ENCODE measurements at regions not wholly inside any gene's neighbourhood (a gene's known extent, or its start where the extent isn't known, plus 50 kb on each side); places are given as distances from the start of the nearest gene placed in this dataset.

GRCh38 chr18:26794230-26795101 is 71.0 kb downstream of the AQP4 start:
- DNase-seq (ENCODE audit: low read depth), result no peak

GRCh38 chr18:26792661-26793060 is 72.8 kb downstream of the AQP4 start:
- no peak for DNase-seq (ENCODE audit: low read depth)

- DNase-seq (ENCODE audit: low read depth), result no peak
Observed at GRCh38 chr18:26791676-26792075, 73.8 kb downstream of the AQP4 start.

GRCh38 chr18:26784599-26784998 is 80.9 kb downstream of the AQP4 start:
- DNase-seq (ENCODE audit: low read depth), result no peak

GRCh38 chr18:26783170-26783569 is 82.3 kb downstream of the AQP4 start:
- DNase-seq (ENCODE audit: low read depth), result no peak

GRCh38 chr18:26780520-26781325 is 84.8 kb downstream of the AQP4 start:
- no peak for DNase-seq (ENCODE audit: low read depth)

- DNase-seq (ENCODE audit: low read depth), result no peak
Observed at GRCh38 chr18:26778054-26778393, 87.5 kb downstream of the AQP4 start.

- no peak for DNase-seq (ENCODE audit: low read depth)
Observed at GRCh38 chr18:26777351-26778053, 88.0 kb downstream of the AQP4 start.

GRCh38 chr18:26772691-26773090 is 92.8 kb downstream of the AQP4 start:
- DNase-seq (ENCODE audit: low read depth), result no peak

- DNase-seq (ENCODE audit: low read depth), result no peak
Observed at GRCh38 chr18:26771524-26771923, 94.0 kb downstream of the AQP4 start.

- DNase-seq (ENCODE audit: low read depth), result no peak
Observed at GRCh38 chr18:26768385-26768784, 97.1 kb downstream of the AQP4 start.

- no peak for DNase-seq (ENCODE audit: low read depth)
Observed at GRCh38 chr18:26765498-26765897, 100.0 kb downstream of the AQP4 start.

GRCh38 chr18:26764586-26764985 is 100.9 kb downstream of the AQP4 start:
- no peak for DNase-seq (ENCODE audit: low read depth)

- DNase-seq (ENCODE audit: low read depth), result no peak
Observed at GRCh38 chr18:26764177-26764576, 101.3 kb downstream of the AQP4 start.

GRCh38 chr18:26763446-26764110 is 101.9 kb downstream of the AQP4 start:
- DNase-seq (ENCODE audit: low read depth), result no peak

GRCh38 chr18:26757263-26758019 is 108.1 kb downstream of the AQP4 start:
- DNase-seq (ENCODE audit: low read depth), result no peak

GRCh38 chr18:26756556-26756955 is 109.0 kb downstream of the AQP4 start:
- no peak for DNase-seq (ENCODE audit: low read depth)

GRCh38 chr18:26746826-26747475 is 118.6 kb downstream of the AQP4 start:
- no peak for DNase-seq (ENCODE audit: low read depth)

GRCh38 chr18:26746398-26746797 is 119.1 kb downstream of the AQP4 start:
- no peak for DNase-seq (ENCODE audit: low read depth)
